Keratinocyte (primary cell): ENCODE measurements at regions not wholly inside any gene's neighbourhood (a gene's known extent, or its start where the extent isn't known, plus 50 kb on each side); places are given as distances from the start of the nearest gene placed in this dataset.

Experiments
- DNase-seq: peaks from one replicate; pipeline ENCODE4 v3.0.0-alpha.2; 2011; ENCODE audit warnings: low read depth, missing footprints, low spot score
- FAIRE-seq: peaks from 2 replicates; lab custom pipeline; 2011; peaks lifted over from hg19 to GRCh38; lab: Jason Lieb, UNC
- H2AFZ ChIP-seq: 2 replicates; pipeline ENCODE4 v1.6.0; 2012; ENCODE audit warnings: low read length, control low read depth, inconsistent platforms; ENCODE audit not compliant: control insufficient read depth
- H3K27ac ChIP-seq: 2 replicates; pipeline ENCODE4 v1.5.1; 2011; ENCODE audit warnings: low read length; ENCODE audit not compliant: control insufficient read depth, insufficient read depth
- H3K27me3 ChIP-seq: 3 replicates; pipeline ENCODE4 v1.6.0; 2011; ENCODE audit warnings: low read length; ENCODE audit not compliant: control insufficient read depth, insufficient read depth; ENCODE audit errors: extremely low read depth
- H3K36me3 ChIP-seq, 2 experiments: 2 replicates in 1 of 2; 3 replicates in 1 of 2; pipeline ENCODE4 v1.5.1; 2011; ENCODE audit warnings: low read length in 2 of 2, mild to moderate bottlenecking in 1 of 2; ENCODE audit not compliant: control insufficient read depth in 2 of 2, insufficient read depth in 2 of 2; ENCODE audit errors: extremely low read depth in 1 of 2
- H3K4me1 ChIP-seq: 3 replicates; pipeline ENCODE4 v1.5.1; 2011; ENCODE audit warnings: low read length; ENCODE audit not compliant: control insufficient read depth, insufficient read depth; ENCODE audit errors: extremely low read depth
- H3K4me2 ChIP-seq: 3 replicates; pipeline ENCODE4 v1.6.0; 2011; ENCODE audit warnings: low read depth, low read length; ENCODE audit not compliant: control insufficient read depth, insufficient read depth; ENCODE audit errors: extremely low read depth
- H3K4me3 ChIP-seq, 3 experiments: fragments of 200-600 bp in 1 of 3; sonication (generic) in 1 of 3; 2 replicates in 2 of 3; 3 replicates in 1 of 3; pipeline ENCODE4 v1.5.1; 2011 to 2016; ENCODE audit warnings: low read length in 3 of 3, mild to moderate bottlenecking in 3 of 3, control low read depth in 2 of 3, inconsistent platforms in 1 of 3, low read depth in 1 of 3, mixed read lengths in 1 of 3, mixed run types in 1 of 3, moderate library complexity in 1 of 3; ENCODE audit not compliant: control insufficient read depth in 2 of 3, insufficient read depth in 2 of 3; ENCODE audit errors: extremely low read depth in 1 of 3
- H3K79me2 ChIP-seq: 2 replicates; pipeline ENCODE4 v1.6.0; 2012; ENCODE audit warnings: low read length; ENCODE audit not compliant: control insufficient read depth, insufficient read depth
- H3K9ac ChIP-seq: 3 replicates; pipeline ENCODE4 v1.6.0; 2011; ENCODE audit warnings: low read length; ENCODE audit not compliant: control insufficient read depth, insufficient read depth; ENCODE audit errors: extremely low read depth
- H3K9me1 ChIP-seq: 3 replicates; pipeline ENCODE4 v1.6.0; 2011; ENCODE audit warnings: low read length; ENCODE audit not compliant: control insufficient read depth, insufficient read depth; ENCODE audit errors: extremely low read depth
- H3K9me3 ChIP-seq: 2 replicates; pipeline ENCODE4 v1.5.1; 2012; ENCODE audit warnings: low read depth, low read length; ENCODE audit not compliant: control insufficient read depth
- H4K20me1 ChIP-seq: 3 replicates; pipeline ENCODE4 v1.6.0; 2011; ENCODE audit warnings: low read length; ENCODE audit not compliant: control insufficient read depth, insufficient read depth; ENCODE audit errors: extremely low read depth
- CTCF ChIP-seq, 3 experiments: IDR thresholded peaks in 1 of 3; conservative IDR thresholded peaks in 1 of 3; optimal IDR thresholded peaks in 1 of 3; 2 replicates in 2 of 3; 3 replicates in 1 of 3; pipeline versions ENCODE3 to v1.5.1; 2011; ENCODE audit warnings: low read length in 3 of 3, mild to moderate bottlenecking in 3 of 3, moderate library complexity in 2 of 3, control low read depth in 1 of 3, inconsistent platforms in 1 of 3; ENCODE audit not compliant: insufficient read depth in 2 of 3; ENCODE audit errors: extremely low read depth in 1 of 3
- EZH2 ChIP-seq: IDR thresholded peaks from one replicate; pipeline ENCODE4 v1.6.1; 2012; ENCODE audit warnings: inconsistent platforms, mild to moderate bottlenecking, low read length, moderate library complexity
- dilution Hi-C: fragments of 300-500 bp; cut with MboI; formaldehyde crosslinking; loops from one replicate; pipeline ENCODE4 v1.7.0; 2020; ENCODE audit warnings: low sequenced_read_pairs; ENCODE audit not compliant: extremely low pct_ligation_motif_present

- Histone ChIP-seq H3K9ac (no peak overlapping the region), H3K4me3 (no peak overlapping the region), H3K27ac (no peak overlapping the region), H4K20me1 (no peaks in the 10 kb centered on the region), H3K27me3 (no peaks in the 10 kb centered on the region), H2AFZ (no peak overlapping the region), H3K9me3 (no peaks in the 10 kb centered on the region), H3K9me1 (no peaks in the 10 kb centered on the region), H3K36me3 (no peaks in the 10 kb centered on the region), H3K79me2 (no peaks in the 10 kb centered on the region), H3K4me1 (no peaks in the 10 kb centered on the region), H3K4me2 (no peak overlapping the region)
- dilution Hi-C loops, result no loop called here
- FAIRE-seq, result no peak
- no peak for TF ChIP-seq EZH2
- no peak for TF ChIP-seq CTCF (optimal IDR thresholded peaks at IDR 0.05 in 1 of 3, IDR thresholded peaks at IDR 0.05 in 1 of 3, conservative IDR thresholded peaks at IDR 0.05 in 1 of 3; ENCODE audit: extremely low read depth in 1 of 3, insufficient read depth in 2 of 3, low read length in 3 of 3)
- DNase-seq, result no peak
Measured at GRCh38 chr2:194954218-194954617, 702.8 kb upstream of the SLC39A10 start.

GRCh38 chr2:194946826-194947225 lies 710.2 kb upstream of the SLC39A10 start:
- Histone ChIP-seq H3K36me3 (no peaks in the 10 kb centered on the region), H3K27ac (no peak overlapping the region), H4K20me1 (no peaks in the 10 kb centered on the region), H2AFZ (no peak overlapping the region), H3K9me3 (no peaks in the 10 kb centered on the region), H3K27me3 (no peaks in the 10 kb centered on the region), H3K9me1 (no peaks in the 10 kb centered on the region), H3K4me1 (no peaks in the 10 kb centered on the region), H3K9ac (no peak overlapping the region), H3K4me3 (no peak overlapping the region), H3K79me2 (no peaks in the 10 kb centered on the region), H3K4me2 (no peak overlapping the region)
- TF ChIP-seq CTCF (optimal IDR thresholded peaks at IDR 0.05 in 1 of 3, IDR thresholded peaks at IDR 0.05 in 1 of 3, conservative IDR thresholded peaks at IDR 0.05 in 1 of 3; ENCODE audit: extremely low read depth in 1 of 3, insufficient read depth in 2 of 3, low read length in 3 of 3), result no peak
- DNase-seq (no peak), FAIRE-seq (no peak)
- dilution Hi-C loops, result no loop called here
